Activated naive CD4-positive, alpha-beta T cell treated with Interleukin-2 at 50 U/mL for 16 hours (primary cell): ENCODE measurements at regions not wholly inside any gene's neighbourhood (a gene's known extent, or its start where the extent isn't known, plus 50 kb on each side); places are given as distances from the start of the nearest gene placed in this dataset.

ENCODE experiments used
- DNase-seq: peaks from one replicate; pipeline ENCODE4 v3.0.0-alpha.2; 2020

GRCh38 chr19:31119951-31120690 lies 229.1 kb downstream of the TSHZ3 start:
- DNase-seq, result no peak

- DNase-seq, result no peak
These were observed 230.2 kb downstream of the TSHZ3 start for GRCh38 chr19:31118986-31119385.

GRCh38 chr19:31118287-31118955 lies 230.8 kb downstream of the TSHZ3 start:
- no peak for DNase-seq

GRCh38 chr19:31114585-31114984 lies 234.7 kb downstream of the TSHZ3 start:
- DNase-seq, result no peak

- DNase-seq, result no peak
These were observed 235.9 kb downstream of the TSHZ3 start for GRCh38 chr19:31113293-31113692.

- DNase-seq, result no peak
These were observed 237.1 kb downstream of the TSHZ3 start for GRCh38 chr19:31112158-31112557.

- DNase-seq, result no peak
These were observed 237.5 kb downstream of the TSHZ3 start for GRCh38 chr19:31111741-31112140.

GRCh38 chr19:31110336-31110735 lies 238.9 kb downstream of the TSHZ3 start:
- DNase-seq, result no peak

- no peak for DNase-seq
These were observed 239.6 kb downstream of the TSHZ3 start for GRCh38 chr19:31109636-31110035.

- DNase-seq, result no peak
These were observed 242.1 kb downstream of the TSHZ3 start for GRCh38 chr19:31107096-31107495.

GRCh38 chr19:31105761-31106160 lies 243.5 kb downstream of the TSHZ3 start:
- DNase-seq, result no peak

GRCh38 chr19:31104451-31104850 lies 244.8 kb downstream of the TSHZ3 start:
- no peak for DNase-seq

- no peak for DNase-seq
These were observed 246.0 kb downstream of the TSHZ3 start for GRCh38 chr19:31103228-31103627.

- DNase-seq, result no peak
These were observed 246.6 kb downstream of the TSHZ3 start for GRCh38 chr19:31102674-31103073.

GRCh38 chr19:31100981-31101380 lies 248.3 kb downstream of the TSHZ3 start:
- DNase-seq, result no peak

GRCh38 chr19:31100206-31100590 lies 249.0 kb downstream of the TSHZ3 start:
- no peak for DNase-seq

- DNase-seq, result no peak
These were observed 249.6 kb downstream of the TSHZ3 start for GRCh38 chr19:31099515-31100205.

- DNase-seq, result no peak
These were observed 250.4 kb downstream of the TSHZ3 start for GRCh38 chr19:31098836-31099235.

GRCh38 chr19:31096935-31097545 lies 252.2 kb downstream of the TSHZ3 start:
- DNase-seq, result no peak

GRCh38 chr19:31096062-31096830 lies 253.0 kb downstream of the TSHZ3 start:
- DNase-seq, result no peak

GRCh38 chr19:31095100-31095804 lies 254.0 kb downstream of the TSHZ3 start:
- DNase-seq, result no peak

- DNase-seq, result no peak
These were observed 257.0 kb downstream of the TSHZ3 start for GRCh38 chr19:31092274-31092673.
